Epithelial cell of esophagus (primary cell): ENCODE measurements at regions not wholly inside any gene's neighbourhood (a gene's known extent, or its start where the extent isn't known, plus 50 kb on each side); places are given as distances from the start of the nearest gene placed in this dataset.

Experiments used
- DNase-seq: peaks from one replicate; pipeline ENCODE4 v3.0.0; 2010; ENCODE audit warnings: low read depth
- H3K4me3 ChIP-seq: 2 replicates; pipeline ENCODE4 v1.5.1; 2011; ENCODE audit warnings: mild to moderate bottlenecking, low read length, control low read depth
- CTCF ChIP-seq: IDR thresholded peaks from 2 replicates; pipeline ENCODE4 v1.5.1; 2011; ENCODE audit warnings: low read depth, mild to moderate bottlenecking, low read length, control low read depth, inconsistent platforms; ENCODE audit not compliant: insufficient read depth; ENCODE audit errors: missing control alignments

GRCh38 chr2:126765395-126765794 is 109.4 kb downstream of the GYPC start:
- DNase-seq: no peak
- no peak for TF ChIP-seq CTCF
- H3K4me3 ChIP-seq: no peak overlapping the region

GRCh38 chr2:126766295-126766968 is 110.5 kb downstream of the GYPC start:
- no peak for DNase-seq
- H3K4me3 ChIP-seq: no peak overlapping the region
- no peak for TF ChIP-seq CTCF

- H3K4me3 ChIP-seq: no peak overlapping the region
- TF ChIP-seq CTCF: no peak
- no peak for DNase-seq
These were observed 111.0 kb downstream of the GYPC start for GRCh38 chr2:126766969-126767296.

- no peak overlapping the region for H3K4me3 ChIP-seq
- TF ChIP-seq CTCF: no peak
- no peak for DNase-seq
These were observed 113.2 kb downstream of the GYPC start for GRCh38 chr2:126769118-126769517.

GRCh38 chr2:126770466-126770865 is 114.5 kb downstream of the GYPC start:
- no peak overlapping the region for H3K4me3 ChIP-seq
- DNase-seq: no peak
- no peak for TF ChIP-seq CTCF

GRCh38 chr2:126771094-126771493 is 115.1 kb downstream of the GYPC start:
- DNase-seq: no peak
- TF ChIP-seq CTCF: no peak
- H3K4me3 ChIP-seq: no peak overlapping the region

- no peak for DNase-seq
- no peak overlapping the region for H3K4me3 ChIP-seq
- no peak for TF ChIP-seq CTCF
These were observed 115.7 kb downstream of the GYPC start for GRCh38 chr2:126771501-126772195.
